GM12872 (cell line): ENCODE measurements at regions not wholly inside any gene's neighbourhood (a gene's known extent, or its start where the extent isn't known, plus 50 kb on each side); places are given as distances from the start of the nearest gene placed in this dataset.

Experiments
- CTCF ChIP-seq: IDR thresholded peaks from 3 replicates; pipeline ENCODE4 v1.5.1; 2011; ENCODE audit warnings: low read depth, mild to moderate bottlenecking, low read length, moderate library complexity; ENCODE audit not compliant: insufficient read depth

- TF ChIP-seq CTCF: no peak
Measured at GRCh38 chr5:35393901-35394300, 163.6 kb upstream of the PRLR start.

- TF ChIP-seq CTCF: no peak
Measured at GRCh38 chr5:35384658-35385057, 154.4 kb upstream of the PRLR start.

GRCh38 chr5:35383041-35383440 is 152.8 kb upstream of the PRLR start:
- no peak for TF ChIP-seq CTCF

- no peak for TF ChIP-seq CTCF
Measured at GRCh38 chr5:35377653-35378052, 147.4 kb upstream of the PRLR start.

GRCh38 chr5:35374584-35374983 is 144.3 kb upstream of the PRLR start:
- no peak for TF ChIP-seq CTCF

GRCh38 chr5:35373249-35373648 is 143.0 kb upstream of the PRLR start:
- no peak for TF ChIP-seq CTCF

- no peak for TF ChIP-seq CTCF
Measured at GRCh38 chr5:35372482-35372881, 142.2 kb upstream of the PRLR start.

- TF ChIP-seq CTCF: no peak
Measured at GRCh38 chr5:35371951-35372426, 141.7 kb upstream of the PRLR start.
